Choroid plexus epithelial cell (primary cell): ENCODE measurements at regions not wholly inside any gene's neighbourhood (a gene's known extent, or its start where the extent isn't known, plus 50 kb on each side); places are given as distances from the start of the nearest gene placed in this dataset.
"Not testable (repeated sequence)": the region's sequence is repeated elsewhere in the genome, so short reads cannot be mapped to it uniquely, and the experiment has no call there.

Experiments
- DNase-seq: peaks from one replicate; pipeline ENCODE4 v3.0.0-alpha.2; 2010; ENCODE audit warnings: low read depth
- H3K4me3 ChIP-seq: 2 replicates; pipeline ENCODE4 v1.5.1; 2011; ENCODE audit warnings: low read depth, mild to moderate bottlenecking, control low read depth, low read length, moderate library complexity
- TF ChIP-seq, protein P1 (sequence below): conservative IDR thresholded peaks from 2 replicates; pipeline ENCODE4 v1.5.1; 2011; ENCODE audit warnings: low read depth, mild to moderate bottlenecking, control low read depth, inconsistent platforms, low read length, moderate library complexity

DNA sequence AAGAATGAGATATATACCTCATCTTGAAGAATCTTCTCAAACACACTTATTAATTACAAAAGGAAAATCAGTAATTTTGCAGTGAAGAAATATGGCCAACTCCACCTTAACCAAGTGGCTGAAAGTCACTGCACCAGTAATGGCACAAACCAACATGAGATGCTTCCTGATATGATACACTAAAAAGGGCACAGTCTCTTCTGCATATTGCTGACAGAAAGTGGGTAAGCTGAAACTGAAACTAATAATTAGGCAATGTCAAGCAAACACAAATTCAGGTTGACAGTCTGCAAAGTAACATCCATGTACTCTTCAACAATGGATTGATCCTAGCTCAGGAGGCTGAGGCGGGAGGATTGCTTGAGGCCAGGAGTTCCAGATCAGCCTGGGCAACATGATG, 56.1 kb downstream of the ZNF22 start:
- not testable (repeated sequence) for H3K4me3 ChIP-seq, DNase-seq

DNA sequence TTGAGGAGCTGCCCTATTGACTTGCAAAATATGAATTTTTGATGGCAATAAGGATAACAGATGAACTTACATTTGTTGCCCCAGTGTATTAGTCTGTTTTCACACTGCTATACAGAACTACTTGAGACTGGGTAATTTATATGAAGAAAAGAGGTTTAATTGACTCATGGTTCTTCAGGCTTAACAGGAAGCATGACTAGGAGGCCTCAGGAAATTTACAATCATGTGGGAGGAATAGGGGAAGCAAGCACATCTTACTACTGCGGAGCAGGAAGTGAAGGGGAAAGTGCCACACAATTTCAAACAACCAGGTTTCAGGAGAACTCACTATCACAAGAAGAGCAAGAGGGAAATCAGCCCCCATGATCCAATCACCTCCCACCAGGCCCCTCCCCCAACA, 57.9 kb downstream of the ZNF22 start:
- TF ChIP-seq, protein P1, sequence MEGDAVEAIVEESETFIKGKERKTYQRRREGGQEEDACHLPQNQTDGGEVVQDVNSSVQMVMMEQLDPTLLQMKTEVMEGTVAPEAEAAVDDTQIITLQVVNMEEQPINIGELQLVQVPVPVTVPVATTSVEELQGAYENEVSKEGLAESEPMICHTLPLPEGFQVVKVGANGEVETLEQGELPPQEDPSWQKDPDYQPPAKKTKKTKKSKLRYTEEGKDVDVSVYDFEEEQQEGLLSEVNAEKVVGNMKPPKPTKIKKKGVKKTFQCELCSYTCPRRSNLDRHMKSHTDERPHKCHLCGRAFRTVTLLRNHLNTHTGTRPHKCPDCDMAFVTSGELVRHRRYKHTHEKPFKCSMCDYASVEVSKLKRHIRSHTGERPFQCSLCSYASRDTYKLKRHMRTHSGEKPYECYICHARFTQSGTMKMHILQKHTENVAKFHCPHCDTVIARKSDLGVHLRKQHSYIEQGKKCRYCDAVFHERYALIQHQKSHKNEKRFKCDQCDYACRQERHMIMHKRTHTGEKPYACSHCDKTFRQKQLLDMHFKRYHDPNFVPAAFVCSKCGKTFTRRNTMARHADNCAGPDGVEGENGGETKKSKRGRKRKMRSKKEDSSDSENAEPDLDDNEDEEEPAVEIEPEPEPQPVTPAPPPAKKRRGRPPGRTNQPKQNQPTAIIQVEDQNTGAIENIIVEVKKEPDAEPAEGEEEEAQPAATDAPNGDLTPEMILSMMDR: no peak
- no peak overlapping the region for H3K4me3 ChIP-seq
- DNase-seq: no peak

DNA sequence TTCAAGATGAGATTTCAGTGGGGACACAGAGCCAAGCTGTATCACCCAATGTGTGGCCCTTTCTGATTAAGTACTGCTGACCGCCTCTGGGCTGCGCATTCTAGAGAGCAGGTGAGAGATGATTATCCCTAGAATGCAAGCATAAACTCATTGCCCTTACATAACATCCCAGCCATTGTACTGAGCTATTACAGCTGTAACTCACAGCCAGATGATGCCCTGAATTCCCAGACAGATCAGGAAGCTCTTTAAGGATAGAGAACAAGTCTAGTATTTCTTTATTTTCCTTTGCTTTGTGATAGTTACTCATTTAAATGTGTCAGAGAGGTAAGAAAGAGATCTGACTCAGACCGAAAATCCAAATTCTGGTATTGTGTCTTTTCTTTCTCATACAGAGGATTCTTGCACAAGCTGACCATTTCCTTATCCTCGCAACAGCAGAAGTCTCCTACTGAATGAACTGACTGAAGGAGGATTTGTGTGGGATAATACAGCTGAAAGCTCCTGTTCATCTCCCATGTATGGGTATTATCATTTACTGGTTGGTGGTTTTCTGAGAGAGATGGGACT, 58.4 kb downstream of the ZNF22 start:
- DNase-seq: no peak
- TF ChIP-seq, protein P1: no peak
- no peak overlapping the region for H3K4me3 ChIP-seq

DNA sequence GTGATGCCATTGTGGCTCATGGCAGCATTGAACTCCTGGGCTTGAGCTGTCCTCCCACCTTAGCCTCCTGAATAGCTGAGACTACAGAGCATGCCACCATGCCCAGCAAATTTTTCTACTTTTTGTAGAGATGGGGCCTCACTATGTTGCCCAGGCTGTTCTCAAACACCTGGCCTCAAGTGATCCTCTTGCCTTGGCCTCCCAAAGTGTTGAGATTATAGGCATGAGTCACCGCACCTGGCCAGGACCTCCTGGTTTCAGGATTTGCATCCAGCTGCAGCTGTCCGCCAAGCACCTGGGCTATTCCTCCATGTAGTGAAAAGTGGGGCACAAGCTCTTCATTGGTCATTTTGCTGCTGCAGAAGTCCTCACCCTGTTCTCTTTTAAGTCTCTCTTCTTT, 58.9 kb downstream of the ZNF22 start:
- DNase-seq: no peak
- no peak overlapping the region for H3K4me3 ChIP-seq
- TF ChIP-seq, protein P1: no peak

DNA sequence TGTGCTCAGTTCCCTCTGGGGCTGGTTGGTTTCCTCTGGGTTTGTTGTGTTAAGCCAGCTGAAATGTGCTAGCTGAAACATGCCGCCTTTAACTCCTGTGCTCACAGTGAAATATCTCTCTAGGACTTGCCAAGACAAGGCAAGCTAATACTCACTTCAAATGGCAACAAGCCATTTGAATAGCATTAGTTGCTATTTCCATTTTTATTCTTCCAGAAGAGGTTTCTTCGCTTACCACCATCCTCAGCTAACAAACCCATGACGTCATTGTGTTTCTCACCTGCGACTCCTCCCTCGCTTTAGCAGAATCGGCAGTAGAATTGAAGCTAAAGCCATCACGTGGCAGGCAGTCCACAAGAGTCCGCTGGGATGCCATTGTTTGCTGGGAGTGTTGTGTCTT, 61.3 kb downstream of the ZNF22 start:
- TF ChIP-seq, protein P1: no peak
- H3K4me3 ChIP-seq: no peak overlapping the region
- no peak for DNase-seq

DNA sequence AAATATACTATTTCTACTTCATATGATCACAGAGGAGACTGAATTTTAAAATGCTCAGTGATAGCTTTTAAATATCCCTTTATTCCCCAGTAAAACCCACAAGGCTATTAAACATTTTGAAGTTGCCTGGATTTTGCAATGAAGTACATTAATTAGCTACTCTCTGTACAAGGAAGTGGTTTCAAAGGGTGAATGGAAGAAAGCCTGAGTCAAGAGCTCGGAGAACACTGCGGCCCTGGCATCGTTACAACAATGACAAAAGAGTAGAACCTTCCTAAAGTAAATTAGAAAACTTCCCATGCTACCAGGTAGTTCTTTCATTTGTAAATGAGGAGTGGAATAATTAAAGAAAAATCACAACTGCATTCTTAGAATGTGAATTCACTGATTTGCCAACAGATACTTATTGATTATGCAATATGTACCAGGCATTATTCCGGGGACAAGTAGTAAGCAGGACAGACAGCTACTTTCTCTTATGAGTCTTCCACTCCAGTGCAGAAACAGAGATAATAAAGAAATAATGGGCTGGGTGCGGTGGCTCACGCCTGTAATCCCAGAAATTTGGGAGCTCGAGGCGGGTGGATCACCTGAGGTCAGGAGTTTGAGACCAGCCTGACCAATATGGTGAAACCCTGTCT, 63.0 kb downstream of the ZNF22 start:
- no peak overlapping the region for H3K4me3 ChIP-seq
- TF ChIP-seq, protein P1: no peak
- peak; percentile 37 for DNase-seq

DNA sequence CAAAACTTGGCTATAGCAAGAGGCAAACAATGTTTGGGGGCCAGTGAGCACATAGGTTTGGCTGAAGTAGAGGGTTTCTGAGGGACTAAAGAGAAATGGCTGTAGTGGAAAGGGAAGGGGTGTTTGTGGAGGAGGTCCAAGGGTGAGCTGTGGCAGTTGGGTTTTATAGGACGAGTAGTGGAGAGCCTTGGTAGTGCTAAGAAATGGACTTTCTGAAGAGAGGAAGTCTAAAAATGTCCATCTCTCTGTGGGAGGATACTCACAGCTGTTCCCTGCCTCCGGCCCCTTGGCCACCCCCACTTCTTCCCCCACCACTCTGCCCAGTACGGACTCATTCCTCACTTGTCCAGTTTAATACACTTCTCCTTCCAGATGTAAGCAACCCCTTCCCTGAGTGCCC, 64.3 kb downstream of the ZNF22 start:
- no peak for DNase-seq
- TF ChIP-seq, protein P1: no peak
- no peak overlapping the region for H3K4me3 ChIP-seq
